GM12878 (cell line): ENCODE measurements at regions not wholly inside any gene's neighbourhood (a gene's known extent, or its start where the extent isn't known, plus 50 kb on each side); places are given as distances from the start of the nearest gene placed in this dataset.

ENCODE experiments used
- ATAC-seq: fragments of 200-7000 bp; cut with Tn5 transposase; 3 replicates; pipeline ENCODE4 v1.9.1; 2020; ENCODE audit warnings: mild to moderate bottlenecking, moderate library complexity
- BruUV-seq: library from RNA; stranded (reverse); fragments of 400-500 nt; replicated peaks from 2 replicates; lab custom pipeline; 2021; lab: Mats Ljungman, UMichigan
- CTCF ChIA-PET: fragments of 300-600 bp; sonication (Branson Sonifier 250); formaldehyde crosslinking; extraction: SDS; loops from one replicate; lab custom pipeline; 2021; ENCODE audit warnings: inconsistent platforms; lab: Yijun Ruan, JAX
- POLR2A ChIA-PET: fragments of 350-600 bp; formaldehyde crosslinking; extraction: SDS; loops from one replicate; lab custom pipeline; 2021; ENCODE audit warnings: inconsistent platforms; lab: Charles Lee
- RAD21 ChIA-PET: fragments of 300-600 bp; sonication (Branson Sonifier 250); formaldehyde crosslinking; loops from one replicate; lab custom pipeline; 2023; ENCODE audit warnings: antibody characterized with exemption; ENCODE audit not compliant: unreplicated experiment; lab: Charles Lee
- SMC1A ChIA-PET: fragments of 300-600 bp; sonication (Branson Sonifier 250); formaldehyde crosslinking; loops from one replicate; lab custom pipeline; 2023; ENCODE audit not compliant: unreplicated experiment, uncharacterized antibody; lab: Charles Lee
- DNase-seq: peaks from one replicate; pipeline ENCODE4 v3.0.0-alpha.2; 2011; ENCODE audit warnings: low read depth, low spot score
- FAIRE-seq: peaks from 3 replicates; lab custom pipeline; 2011; peaks lifted over from hg19 to GRCh38; lab: Jason Lieb, UNC
- H2AFZ ChIP-seq: 2 replicates; pipeline ENCODE4 v1.6.0; 2011; ENCODE audit warnings: low read depth, low read length, control low read depth; ENCODE audit not compliant: control insufficient read depth
- H3K27ac ChIP-seq: 2 replicates; pipeline ENCODE4 v1.5.1; 2011; ENCODE audit warnings: control low read depth; ENCODE audit not compliant: control insufficient read depth, insufficient read depth
- H3K27me3 ChIP-seq, 2 experiments: replicated peaks in 1 of 2; 2 replicates each; pipeline versions ENCODE4 v1.6.0 to v1.6.1; 2011; ENCODE audit warnings: low read length in 1 of 2; ENCODE audit not compliant: control insufficient read depth in 2 of 2, insufficient read depth in 2 of 2
- H3K36me3 ChIP-seq, 2 experiments: 2 replicates each; pipeline ENCODE4 v1.5.1; 2011; ENCODE audit warnings: low read length in 1 of 2; ENCODE audit not compliant: control insufficient read depth in 2 of 2, insufficient read depth in 2 of 2
- H3K4me1 ChIP-seq: 2 replicates; pipeline ENCODE4 v1.6.1; 2011; ENCODE audit warnings: mild to moderate bottlenecking, low read length, moderate library complexity, mixed read lengths; ENCODE audit not compliant: control insufficient read depth, insufficient read depth
- H3K4me2 ChIP-seq: 2 replicates; pipeline ENCODE4 v1.6.0; 2011; ENCODE audit warnings: control low read depth; ENCODE audit not compliant: control insufficient read depth, insufficient read depth
- H3K4me3 ChIP-seq: fragments of 200-600 bp; sonication (generic); 2 replicates; pipeline ENCODE4 v1.5.1; 2016
- H3K79me2 ChIP-seq: 2 replicates; pipeline ENCODE4 v1.6.0; 2011; ENCODE audit warnings: low read length; ENCODE audit not compliant: control insufficient read depth, insufficient read depth
- H3K9ac ChIP-seq: 2 replicates; pipeline ENCODE4 v1.8.0; 2011; ENCODE audit warnings: low read length, control low read depth, mixed read lengths; ENCODE audit not compliant: control insufficient read depth, insufficient read depth
- H3K9me3 ChIP-seq: replicated peaks from 3 replicates; pipeline ENCODE4 v1.5.1; 2011; ENCODE audit warnings: mild to moderate bottlenecking, low read length; ENCODE audit not compliant: control insufficient read depth, insufficient read depth
- H4K20me1 ChIP-seq: 2 replicates; pipeline ENCODE4 v1.6.0; 2011; ENCODE audit not compliant: control insufficient read depth, insufficient read depth
- BCL3 ChIP-seq: IDR thresholded peaks from 2 replicates; pipeline ENCODE4 v1.6.1; 2011; ENCODE audit warnings: borderline replicate concordance, low read depth, mild to moderate bottlenecking, moderate library complexity, low read length; ENCODE audit not compliant: insufficient read depth, poor library complexity, severe bottlenecking
- CREM ChIP-seq: IDR thresholded peaks from 2 replicates; pipeline ENCODE4 v1.6.1; 2014; ENCODE audit warnings: antibody characterized with exemption, low read depth
- CTCF ChIP-seq, 3 experiments: IDR thresholded peaks in 2 of 3; conservative IDR thresholded peaks in 1 of 3; 2 replicates each; pipeline ENCODE4 v1.5.1; 2011; ENCODE audit warnings: low read depth in 3 of 3, low read length in 3 of 3, mild to moderate bottlenecking in 3 of 3, control low read depth in 2 of 3, moderate library complexity in 2 of 3, inconsistent platforms in 1 of 3, mixed read lengths in 1 of 3; ENCODE audit not compliant: control insufficient read depth in 2 of 3, insufficient read depth in 1 of 3; ENCODE audit errors: extremely low read depth in 1 of 3
- MXI1 ChIP-seq: fragments of 150-350 bp; IDR thresholded peaks from 2 replicates; pipeline ENCODE4 v1.6.1; 2011; ENCODE audit warnings: low read depth, mild to moderate bottlenecking, inconsistent platforms, low read length, improper control_type of control experiment
- POU2F2 ChIP-seq: IDR thresholded peaks from 3 replicates; pipeline ENCODE4 v1.6.1; 2011; ENCODE audit warnings: low read depth, mild to moderate bottlenecking, low read length, borderline replicate concordance
- RBBP5 ChIP-seq: fragments of 200-600 bp; sonication (generic); conservative IDR thresholded peaks from 2 replicates; pipeline ENCODE4 v1.6.1; 2016
- SIX5 ChIP-seq: IDR thresholded peaks from 2 replicates; pipeline ENCODE4 v1.6.1; 2011; ENCODE audit warnings: mild to moderate bottlenecking, low read depth, low read length, moderate library complexity; ENCODE audit not compliant: severe bottlenecking
- SREBF2 ChIP-seq: IDR thresholded peaks from 2 replicates; pipeline ENCODE4 v1.6.1; 2012; ENCODE audit warnings: mild to moderate bottlenecking, low read length
- STAT1 ChIP-seq: fragments of 450-650 bp; conservative IDR thresholded peaks from 2 replicates; pipeline ENCODE4 v1.6.1; 2014; ENCODE audit warnings: antibody characterized with exemption, mild to moderate bottlenecking
- TARDBP ChIP-seq: IDR thresholded peaks from 2 replicates; pipeline ENCODE4 v1.6.1; 2016; ENCODE audit warnings: borderline replicate concordance
- ZNF217 ChIP-seq: fragments of 450-650 bp; IDR thresholded peaks from 2 replicates; pipeline ENCODE4 v1.6.1; 2017; ENCODE audit warnings: antibody characterized with exemption, mild to moderate bottlenecking
- WGBS: methylation state at CpG from one replicate; pipeline ENCODE4 v1.1.6; 2016; ENCODE audit warnings: low lambda C conversion rate; ENCODE audit not compliant: insufficient replicate concordance, insufficient coverage; ENCODE audit errors: missing lambda C conversion rate; 5-methylcytosine and 5-hydroxymethylcytosine counted together
- in situ Hi-C: fragments of 300-500 bp; cut with MboI; formaldehyde crosslinking; loops from 9 replicates; pipeline ENCODE4 v1.14.3; 2018; ENCODE audit warnings: mixed read lengths
- intact Hi-C: fragments of 100-400 bp; cut with micrococcal nuclease; formaldehyde crosslinking; loops from one replicate; pipeline ENCODE4 v1.14.2; 2022; ENCODE audit not compliant: unreplicated experiment
- TF ChIP-seq, protein P1 (sequence below): fragments of 450-650 bp; IDR thresholded peaks from 2 replicates; pipeline ENCODE4 v1.6.1; 2014; ENCODE audit warnings: mild to moderate bottlenecking
- TF ChIP-seq, protein P2 (sequence below): fragments of 450-650 bp; IDR thresholded peaks from 2 replicates; pipeline ENCODE4 v1.6.1; 2017; ENCODE audit warnings: antibody characterized with exemption, mild to moderate bottlenecking, moderate library complexity

GRCh38 chr3:74905478-74905877 is 291.0 kb upstream of the CNTN3 start:
- FAIRE-seq (no peak), ATAC-seq (no peak), DNase-seq (no peak)
- H3K9me3 ChIP-seq, result no peaks in the 10 kb centered on the region
- H3K79me2 ChIP-seq, result no peaks in the 10 kb centered on the region
- in situ Hi-C loops (no loop called here), intact Hi-C loops (no loop called here)
- no peaks in the 10 kb centered on the region for H4K20me1 ChIP-seq
- no peak overlapping the region for H2AFZ ChIP-seq
- CTCF ChIA-PET, result no interaction called here
- no peak overlapping the region for H3K9ac ChIP-seq
- 0% methylated on average over 1 of the region's 1 CpG for WGBS
- BruUV-seq, result no TSS peak
- H3K4me3 ChIP-seq, result no peak overlapping the region
- no peaks in the 10 kb centered on the region for H3K27me3 ChIP-seq
- no peaks in the 10 kb centered on the region for H3K36me3 ChIP-seq
- RAD21 ChIA-PET, result no interaction called here
- no peaks in the 10 kb centered on the region for H3K4me1 ChIP-seq
- no peak for TF ChIP-seq CREM
- TF ChIP-seq BCL3, result no peak
- TF ChIP-seq SREBF2, result no peak
- no peak for TF ChIP-seq TARDBP
- TF ChIP-seq ZNF217, result no peak
- TF ChIP-seq, protein P1, sequence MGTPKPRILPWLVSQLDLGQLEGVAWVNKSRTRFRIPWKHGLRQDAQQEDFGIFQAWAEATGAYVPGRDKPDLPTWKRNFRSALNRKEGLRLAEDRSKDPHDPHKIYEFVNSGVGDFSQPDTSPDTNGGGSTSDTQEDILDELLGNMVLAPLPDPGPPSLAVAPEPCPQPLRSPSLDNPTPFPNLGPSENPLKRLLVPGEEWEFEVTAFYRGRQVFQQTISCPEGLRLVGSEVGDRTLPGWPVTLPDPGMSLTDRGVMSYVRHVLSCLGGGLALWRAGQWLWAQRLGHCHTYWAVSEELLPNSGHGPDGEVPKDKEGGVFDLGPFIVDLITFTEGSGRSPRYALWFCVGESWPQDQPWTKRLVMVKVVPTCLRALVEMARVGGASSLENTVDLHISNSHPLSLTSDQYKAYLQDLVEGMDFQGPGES, result no peak
- no peak for TF ChIP-seq MXI1
- TF ChIP-seq POU2F2, result no peak
- TF ChIP-seq STAT1, result no peak
- no peak for TF ChIP-seq CTCF (IDR thresholded peaks at IDR 0.05 in 2 of 3, conservative IDR thresholded peaks at IDR 0.05 in 1 of 3; ENCODE audit: control insufficient read depth in 2 of 3, extremely low read depth in 1 of 3, insufficient read depth in 1 of 3, low read depth in 3 of 3, low read length in 3 of 3)
- TF ChIP-seq SIX5, result no peak
- TF ChIP-seq, protein P2, sequence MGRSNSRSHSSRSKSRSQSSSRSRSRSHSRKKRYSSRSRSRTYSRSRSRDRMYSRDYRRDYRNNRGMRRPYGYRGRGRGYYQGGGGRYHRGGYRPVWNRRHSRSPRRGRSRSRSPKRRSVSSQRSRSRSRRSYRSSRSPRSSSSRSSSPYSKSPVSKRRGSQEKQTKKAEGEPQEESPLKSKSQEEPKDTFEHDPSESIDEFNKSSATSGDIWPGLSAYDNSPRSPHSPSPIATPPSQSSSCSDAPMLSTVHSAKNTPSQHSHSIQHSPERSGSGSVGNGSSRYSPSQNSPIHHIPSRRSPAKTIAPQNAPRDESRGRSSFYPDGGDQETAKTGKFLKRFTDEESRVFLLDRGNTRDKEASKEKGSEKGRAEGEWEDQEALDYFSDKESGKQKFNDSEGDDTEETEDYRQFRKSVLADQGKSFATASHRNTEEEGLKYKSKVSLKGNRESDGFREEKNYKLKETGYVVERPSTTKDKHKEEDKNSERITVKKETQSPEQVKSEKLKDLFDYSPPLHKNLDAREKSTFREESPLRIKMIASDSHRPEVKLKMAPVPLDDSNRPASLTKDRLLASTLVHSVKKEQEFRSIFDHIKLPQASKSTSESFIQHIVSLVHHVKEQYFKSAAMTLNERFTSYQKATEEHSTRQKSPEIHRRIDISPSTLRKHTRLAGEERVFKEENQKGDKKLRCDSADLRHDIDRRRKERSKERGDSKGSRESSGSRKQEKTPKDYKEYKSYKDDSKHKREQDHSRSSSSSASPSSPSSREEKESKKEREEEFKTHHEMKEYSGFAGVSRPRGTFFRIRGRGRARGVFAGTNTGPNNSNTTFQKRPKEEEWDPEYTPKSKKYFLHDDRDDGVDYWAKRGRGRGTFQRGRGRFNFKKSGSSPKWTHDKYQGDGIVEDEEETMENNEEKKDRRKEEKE, result no peak
- no peak for TF ChIP-seq RBBP5
- TF ChIP-seq, all 136 proteins: peak for 0
- Histone ChIP-seq H3K27ac (no peak overlapping the region), H3K4me2 (no peak overlapping the region)
- ChIA-PET SMC1A (no interaction called here), POLR2A (no interaction called here)
